Uterus (tissue), 2 donors: ENCODE measurements at regions not wholly inside any gene's neighbourhood (a gene's known extent, or its start where the extent isn't known, plus 50 kb on each side); places are given as distances from the start of the nearest gene placed in this dataset.

ENCODE experiments used
- POLR2A ChIP-seq, 2 donors: fragments of 450-650 bp; IDR thresholded peaks; one replicate each; pipeline ENCODE4 v1.6.1; 2016; ENCODE audit warnings: antibody characterized with exemption in 2 of 2, mild to moderate bottlenecking in 1 of 2, moderate library complexity in 1 of 2
- TF ChIP-seq, protein P1 (sequence below), 4 experiments: fragments of 200-600 bp in 2 of 4; fragments of 450-650 bp in 2 of 4; sonication (generic) in 2 of 4; IDR thresholded peaks; one replicate each; pipeline ENCODE4 v1.5.1; 2016 to 2019; ENCODE audit warnings: antibody characterized with exemption in 4 of 4, mild to moderate bottlenecking in 2 of 4, moderate library complexity in 1 of 4

GRCh38 chr13:97583907-97584497, 150.0 kb downstream of the RAP2A start:
- TF ChIP-seq, protein P1, sequence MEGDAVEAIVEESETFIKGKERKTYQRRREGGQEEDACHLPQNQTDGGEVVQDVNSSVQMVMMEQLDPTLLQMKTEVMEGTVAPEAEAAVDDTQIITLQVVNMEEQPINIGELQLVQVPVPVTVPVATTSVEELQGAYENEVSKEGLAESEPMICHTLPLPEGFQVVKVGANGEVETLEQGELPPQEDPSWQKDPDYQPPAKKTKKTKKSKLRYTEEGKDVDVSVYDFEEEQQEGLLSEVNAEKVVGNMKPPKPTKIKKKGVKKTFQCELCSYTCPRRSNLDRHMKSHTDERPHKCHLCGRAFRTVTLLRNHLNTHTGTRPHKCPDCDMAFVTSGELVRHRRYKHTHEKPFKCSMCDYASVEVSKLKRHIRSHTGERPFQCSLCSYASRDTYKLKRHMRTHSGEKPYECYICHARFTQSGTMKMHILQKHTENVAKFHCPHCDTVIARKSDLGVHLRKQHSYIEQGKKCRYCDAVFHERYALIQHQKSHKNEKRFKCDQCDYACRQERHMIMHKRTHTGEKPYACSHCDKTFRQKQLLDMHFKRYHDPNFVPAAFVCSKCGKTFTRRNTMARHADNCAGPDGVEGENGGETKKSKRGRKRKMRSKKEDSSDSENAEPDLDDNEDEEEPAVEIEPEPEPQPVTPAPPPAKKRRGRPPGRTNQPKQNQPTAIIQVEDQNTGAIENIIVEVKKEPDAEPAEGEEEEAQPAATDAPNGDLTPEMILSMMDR (IDR thresholded peaks at IDR 0.05): no peak
- TF ChIP-seq POLR2A (IDR thresholded peaks at IDR 0.05): no peak
